Transverse colon (tissue), 4 donors: ENCODE measurements at regions not wholly inside any gene's neighbourhood (a gene's known extent, or its start where the extent isn't known, plus 50 kb on each side); places are given as distances from the start of the nearest gene placed in this dataset.

Experiments used
- POLR2AphosphoS5 ChIP-seq, 3 donors: sonication (generic); formaldehyde crosslinking; IDR thresholded peaks; one replicate each; pipeline ENCODE4 v1.6.1; 2016; ENCODE audit warnings: antibody characterized with exemption in 3 of 3
- TF ChIP-seq, protein P1 (sequence below), 5 experiments: fragments of 200-600 bp in 3 of 5; fragments of 450-650 bp in 2 of 5; sonication (generic) in 3 of 5; IDR thresholded peaks; 1 replicate in 2 of 5; 2 replicates in 3 of 5; pipeline ENCODE4 v1.5.1; 2016 to 2017; ENCODE audit warnings: antibody characterized with exemption in 5 of 5, inconsistent platforms in 3 of 5, mild to moderate bottlenecking in 2 of 5, moderate library complexity in 1 of 5

DNA sequence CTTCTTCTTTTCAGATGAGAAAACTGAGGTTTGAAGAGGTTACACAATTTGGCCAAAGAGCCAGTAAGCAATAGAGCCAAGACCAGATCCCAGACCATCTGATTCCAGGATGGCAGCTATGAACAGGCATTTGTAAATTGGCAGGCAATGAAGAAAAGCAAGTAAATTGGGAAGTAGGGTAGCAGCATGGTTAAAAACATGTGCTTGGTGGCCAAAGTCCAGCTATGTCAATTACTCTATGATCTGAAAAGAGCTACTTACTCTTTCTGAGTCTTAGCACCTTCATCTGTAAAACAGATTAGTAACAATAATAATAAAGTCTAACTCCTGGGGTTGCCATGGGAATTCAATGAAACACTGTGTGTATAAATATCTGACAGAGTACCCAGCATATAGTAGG lies 60.2 kb upstream of the MDM1 start:
- TF ChIP-seq, protein P1, sequence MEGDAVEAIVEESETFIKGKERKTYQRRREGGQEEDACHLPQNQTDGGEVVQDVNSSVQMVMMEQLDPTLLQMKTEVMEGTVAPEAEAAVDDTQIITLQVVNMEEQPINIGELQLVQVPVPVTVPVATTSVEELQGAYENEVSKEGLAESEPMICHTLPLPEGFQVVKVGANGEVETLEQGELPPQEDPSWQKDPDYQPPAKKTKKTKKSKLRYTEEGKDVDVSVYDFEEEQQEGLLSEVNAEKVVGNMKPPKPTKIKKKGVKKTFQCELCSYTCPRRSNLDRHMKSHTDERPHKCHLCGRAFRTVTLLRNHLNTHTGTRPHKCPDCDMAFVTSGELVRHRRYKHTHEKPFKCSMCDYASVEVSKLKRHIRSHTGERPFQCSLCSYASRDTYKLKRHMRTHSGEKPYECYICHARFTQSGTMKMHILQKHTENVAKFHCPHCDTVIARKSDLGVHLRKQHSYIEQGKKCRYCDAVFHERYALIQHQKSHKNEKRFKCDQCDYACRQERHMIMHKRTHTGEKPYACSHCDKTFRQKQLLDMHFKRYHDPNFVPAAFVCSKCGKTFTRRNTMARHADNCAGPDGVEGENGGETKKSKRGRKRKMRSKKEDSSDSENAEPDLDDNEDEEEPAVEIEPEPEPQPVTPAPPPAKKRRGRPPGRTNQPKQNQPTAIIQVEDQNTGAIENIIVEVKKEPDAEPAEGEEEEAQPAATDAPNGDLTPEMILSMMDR (IDR thresholded peaks at IDR 0.05) = no peak
- no peak for TF ChIP-seq POLR2AphosphoS5 (IDR thresholded peaks at IDR 0.05)
